ENCODE measurements at regions not wholly inside any gene's neighbourhood (a gene's known extent, or its start where the extent isn't known, plus 50 kb on each side); places are given as distances from the start of the nearest gene placed in this dataset.

DNA sequence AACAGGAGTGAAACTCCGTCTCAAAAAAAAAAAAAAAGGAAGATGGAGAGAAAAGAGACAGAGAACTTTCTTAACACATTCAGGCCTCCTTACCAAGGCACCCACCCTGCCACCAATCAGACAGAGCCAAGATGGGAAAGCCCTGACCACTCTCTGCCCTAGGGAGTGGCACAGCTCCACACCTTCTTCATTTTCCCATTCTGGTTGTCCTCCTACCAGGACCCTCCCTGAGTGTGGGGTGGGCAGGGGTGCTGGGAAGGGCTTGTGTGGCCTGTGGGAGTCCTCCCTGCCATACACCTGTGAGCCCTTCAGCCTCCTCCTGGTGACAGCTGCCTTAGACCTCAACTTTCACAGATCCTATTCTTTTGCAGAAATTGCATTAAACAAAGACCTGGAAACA is 513.6 kb downstream of the BCL11B start:
- H3K36me3 ChIP-seq (replicated peaks in 1 of 2; ENCODE audit: control insufficient read depth in 1 of 2, insufficient read depth in 2 of 2, low read length in 1 of 2), result no peaks in the 10 kb centered on the region
- H3K4me2 ChIP-seq, result no peak overlapping the region
- H3K9me3 ChIP-seq, result no peaks in the 10 kb centered on the region
- no peak overlapping the region for H3K4me3 ChIP-seq (ENCODE audit: low read depth in 2 of 2, low read length in 1 of 2)
- TF ChIP-seq, protein P1, sequence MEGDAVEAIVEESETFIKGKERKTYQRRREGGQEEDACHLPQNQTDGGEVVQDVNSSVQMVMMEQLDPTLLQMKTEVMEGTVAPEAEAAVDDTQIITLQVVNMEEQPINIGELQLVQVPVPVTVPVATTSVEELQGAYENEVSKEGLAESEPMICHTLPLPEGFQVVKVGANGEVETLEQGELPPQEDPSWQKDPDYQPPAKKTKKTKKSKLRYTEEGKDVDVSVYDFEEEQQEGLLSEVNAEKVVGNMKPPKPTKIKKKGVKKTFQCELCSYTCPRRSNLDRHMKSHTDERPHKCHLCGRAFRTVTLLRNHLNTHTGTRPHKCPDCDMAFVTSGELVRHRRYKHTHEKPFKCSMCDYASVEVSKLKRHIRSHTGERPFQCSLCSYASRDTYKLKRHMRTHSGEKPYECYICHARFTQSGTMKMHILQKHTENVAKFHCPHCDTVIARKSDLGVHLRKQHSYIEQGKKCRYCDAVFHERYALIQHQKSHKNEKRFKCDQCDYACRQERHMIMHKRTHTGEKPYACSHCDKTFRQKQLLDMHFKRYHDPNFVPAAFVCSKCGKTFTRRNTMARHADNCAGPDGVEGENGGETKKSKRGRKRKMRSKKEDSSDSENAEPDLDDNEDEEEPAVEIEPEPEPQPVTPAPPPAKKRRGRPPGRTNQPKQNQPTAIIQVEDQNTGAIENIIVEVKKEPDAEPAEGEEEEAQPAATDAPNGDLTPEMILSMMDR (IDR thresholded peaks at IDR 0.05), result no peak
- TF ChIP-seq EP300 (IDR thresholded peaks at IDR 0.05; ENCODE audit: borderline replicate concordance in 1 of 2, low read depth in 1 of 2, low read length in 1 of 2), result no peak
- TF ChIP-seq REST (IDR thresholded peaks at IDR 0.05; ENCODE audit: low read depth, low read length), result no peak
- TF ChIP-seq NFIC (IDR thresholded peaks at IDR 0.05; ENCODE audit: borderline replicate concordance), result no peak
- TF ChIP-seq, protein P2, sequence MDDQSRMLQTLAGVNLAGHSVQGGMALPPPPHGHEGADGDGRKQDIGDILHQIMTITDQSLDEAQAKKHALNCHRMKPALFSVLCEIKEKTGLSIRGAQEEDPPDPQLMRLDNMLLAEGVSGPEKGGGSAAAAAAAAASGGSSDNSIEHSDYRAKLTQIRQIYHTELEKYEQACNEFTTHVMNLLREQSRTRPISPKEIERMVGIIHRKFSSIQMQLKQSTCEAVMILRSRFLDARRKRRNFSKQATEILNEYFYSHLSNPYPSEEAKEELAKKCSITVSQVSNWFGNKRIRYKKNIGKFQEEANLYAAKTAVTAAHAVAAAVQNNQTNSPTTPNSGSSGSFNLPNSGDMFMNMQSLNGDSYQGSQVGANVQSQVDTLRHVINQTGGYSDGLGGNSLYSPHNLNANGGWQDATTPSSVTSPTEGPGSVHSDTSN (IDR thresholded peaks at IDR 0.05), result no peak
- TF ChIP-seq CHD2 (IDR thresholded peaks at IDR 0.05; ENCODE audit: low read length, partially characterized antibody), result no peak
- TF ChIP-seq FOSL2 (IDR thresholded peaks at IDR 0.05; ENCODE audit: borderline replicate concordance, low read depth), result no peak
- no peak for TF ChIP-seq RXRA (IDR thresholded peaks at IDR 0.05; ENCODE audit: borderline replicate concordance, low read depth)
- ChIA-PET POLR2A (no interaction called here), CTCF (no interaction called here)
- WGBS (ENCODE audit: low lambda C conversion rate), result 0% methylated on average over 1 of the region's 1 CpG
- no peak overlapping the region for H2AFZ ChIP-seq (ENCODE audit: low read depth)
- no peaks in the 10 kb centered on the region for H3K4me1 ChIP-seq (ENCODE audit: control insufficient read depth in 1 of 2, insufficient read depth in 2 of 2, low read depth in 1 of 2, low read length in 1 of 2)
- H3K9me2 ChIP-seq, result no peaks in the 10 kb centered on the region
- no peaks in the 10 kb centered on the region for H4K20me1 ChIP-seq (ENCODE audit: insufficient read depth)
- no peak for DNase-seq
- H3K9ac ChIP-seq, result no peak overlapping the region
- H3K27me3 ChIP-seq (ENCODE audit: insufficient read depth), result no peaks in the 10 kb centered on the region
- no peaks in the 10 kb centered on the region for H3F3A ChIP-seq (replicated peaks; ENCODE audit: insufficient read depth)
- no peak overlapping the region for H3K27ac ChIP-seq (ENCODE audit: low read depth in 2 of 2, low read length in 1 of 2)
- no peaks in the 10 kb centered on the region for H3K79me2 ChIP-seq (ENCODE audit: insufficient read depth)

GRCh38 chr14:98761993-98762392 is 510.0 kb downstream of the BCL11B start:
- ChIA-PET CTCF (no interaction called here), POLR2A (no interaction called here)
- 2% methylated on average over 1 of the region's 1 CpG for WGBS (ENCODE audit: low lambda C conversion rate)
- Histone ChIP-seq H3K4me3 (ENCODE audit: low read depth in 2 of 2, low read length in 1 of 2) (no peak overlapping the region), H3K9ac (no peak overlapping the region), H4K20me1 (ENCODE audit: insufficient read depth) (no peaks in the 10 kb centered on the region), H2AFZ (ENCODE audit: low read depth) (no peak overlapping the region), H3K4me2 (no peak overlapping the region), H3K27ac (ENCODE audit: low read depth in 2 of 2, low read length in 1 of 2) (no peak overlapping the region), H3K4me1 (ENCODE audit: control insufficient read depth in 1 of 2, insufficient read depth in 2 of 2, low read depth in 1 of 2, low read length in 1 of 2) (no peaks in the 10 kb centered on the region), H3K36me3 (replicated peaks in 1 of 2; ENCODE audit: control insufficient read depth in 1 of 2, insufficient read depth in 2 of 2, low read length in 1 of 2) (no peaks in the 10 kb centered on the region), H3K27me3 (ENCODE audit: insufficient read depth) (no peaks in the 10 kb centered on the region), H3K79me2 (ENCODE audit: insufficient read depth) (no peaks in the 10 kb centered on the region), H3K9me2 (no peaks in the 10 kb centered on the region), H3K9me3 (no peaks in the 10 kb centered on the region), H3F3A (replicated peaks; ENCODE audit: insufficient read depth) (no peaks in the 10 kb centered on the region)
- no peak for DNase-seq
- no peak for TF ChIP-seq NRF1 (IDR thresholded peaks at IDR 0.05; ENCODE audit: low read depth, low read length)
- TF ChIP-seq EP300 (IDR thresholded peaks at IDR 0.05; ENCODE audit: borderline replicate concordance in 1 of 2, low read depth in 1 of 2, low read length in 1 of 2), result no peak

All from SK-N-SH (cell line).